Brain microvascular endothelial cell (primary cell): ENCODE measurements at regions not wholly inside any gene's neighbourhood (a gene's known extent, or its start where the extent isn't known, plus 50 kb on each side); places are given as distances from the start of the nearest gene placed in this dataset.

Experiments used
- DNase-seq: peaks from one replicate; pipeline ENCODE4 v3.0.0-alpha.2; 2020
- H3K27ac ChIP-seq: fragments of 250-450 bp; sonication (Bioruptor Pico); 2 replicates; pipeline ENCODE4 v1.5.1; 2020; ENCODE audit warnings: mild to moderate bottlenecking, moderate library complexity
- H3K27me3 ChIP-seq: fragments of 250-450 bp; sonication (Bioruptor Pico); replicated peaks from 2 replicates; pipeline ENCODE4 v1.5.1; 2020; ENCODE audit warnings: mild to moderate bottlenecking
- H3K36me3 ChIP-seq: fragments of 250-450 bp; sonication (Bioruptor Pico); replicated peaks from 2 replicates; pipeline ENCODE4 v1.5.1; 2020; ENCODE audit warnings: mild to moderate bottlenecking
- H3K4me3 ChIP-seq: 2 replicates; pipeline ENCODE4 v1.5.1; 2011; ENCODE audit warnings: low read depth, mild to moderate bottlenecking, control low read depth, low read length, moderate library complexity
- CTCF ChIP-seq: IDR thresholded peaks from 2 replicates; pipeline ENCODE4 v1.5.1; 2011; ENCODE audit warnings: low read depth, mild to moderate bottlenecking, moderate library complexity, low read length, control low read depth, inconsistent platforms; ENCODE audit errors: missing control alignments
- in situ Hi-C: cut with HindIII; loops from 2 replicates; pipeline ENCODE4 v1.10.0; 2017; ENCODE audit warnings: low sequenced_read_pairs, low pct_ligation_motif_present

- TF ChIP-seq CTCF, result no peak
- Histone ChIP-seq H3K4me3 (no peak overlapping the region), H3K27me3 (no peaks in the 10 kb centered on the region), H3K27ac (no peak overlapping the region), H3K36me3 (no peaks in the 10 kb centered on the region)
- DNase-seq, result no peak
- in situ Hi-C loops, result no loop called here
Observed at GRCh38 chr6:87959083-87959482, 88.6 kb upstream of the SPACA1 start.

GRCh38 chr6:87951751-87952150 lies 95.9 kb upstream of the SPACA1 start:
- TF ChIP-seq CTCF, result no peak
- Histone ChIP-seq H3K27ac (no peak overlapping the region), H3K36me3 (no peaks in the 10 kb centered on the region), H3K4me3 (no peak overlapping the region), H3K27me3 (no peaks in the 10 kb centered on the region)
- DNase-seq, result no peak
- in situ Hi-C loops, result no loop called here

- TF ChIP-seq CTCF, result no peak
- Histone ChIP-seq H3K4me3 (no peak overlapping the region), H3K36me3 (no peaks in the 10 kb centered on the region), H3K27ac (no peak overlapping the region), H3K27me3 (no peaks in the 10 kb centered on the region)
- no peak for DNase-seq
- in situ Hi-C loops, result no loop called here
Observed at GRCh38 chr6:87950614-87951013, 97.0 kb upstream of the SPACA1 start.

GRCh38 chr6:87949194-87949593 lies 98.4 kb upstream of the SPACA1 start:
- H3K4me3 ChIP-seq, result no peak overlapping the region
- no peaks in the 10 kb centered on the region for H3K27me3 ChIP-seq
- H3K27ac ChIP-seq, result no peak overlapping the region
- in situ Hi-C loops, result no loop called here
- DNase-seq, result no peak
- H3K36me3 ChIP-seq, result no peaks in the 10 kb centered on the region
- no peak for TF ChIP-seq CTCF

- no peak for TF ChIP-seq CTCF
- in situ Hi-C loops, result no loop called here
- H3K27me3 ChIP-seq, result no peaks in the 10 kb centered on the region
- no peak overlapping the region for H3K4me3 ChIP-seq
- no peak for DNase-seq
- H3K36me3 ChIP-seq, result no peaks in the 10 kb centered on the region
- H3K27ac ChIP-seq, result no peak overlapping the region
Observed at GRCh38 chr6:87946669-87947068, 101.0 kb upstream of the SPACA1 start.

- no peak for DNase-seq
- Histone ChIP-seq H3K4me3 (no peak overlapping the region), H3K27ac (no peak overlapping the region), H3K36me3 (no peaks in the 10 kb centered on the region), H3K27me3 (no peaks in the 10 kb centered on the region)
- in situ Hi-C loops, result no loop called here
- TF ChIP-seq CTCF, result no peak
Observed at GRCh38 chr6:87945966-87946365, 101.7 kb upstream of the SPACA1 start.
